Panc1 (cell line): ENCODE measurements at regions not wholly inside any gene's neighbourhood (a gene's known extent, or its start where the extent isn't known, plus 50 kb on each side); places are given as distances from the start of the nearest gene placed in this dataset.

Experiments
- ATAC-seq: fragments of 200-7000 bp; cut with Tn5 transposase; 2 replicates; pipeline ENCODE4 v1.9.1; 2020; ENCODE audit warnings: mild to moderate bottlenecking, moderate library complexity
- BruUV-seq: library from RNA; stranded (reverse); fragments of 400-500 nt; replicated peaks from 2 replicates; lab custom pipeline; 2021; lab: Mats Ljungman, UMichigan
- CTCF ChIA-PET: fragments of 300-600 bp; sonication (Branson Sonifier 250); formaldehyde crosslinking; loops from one replicate; lab custom pipeline; 2022; ENCODE audit warnings: antibody characterized with exemption; lab: Charles Lee
- POLR2A ChIA-PET: fragments of 300-600 bp; sonication (Branson Sonifier 250); formaldehyde crosslinking; loops from one replicate; lab custom pipeline; 2022; ENCODE audit warnings: antibody characterized with exemption; lab: Charles Lee
- DNase-seq: peaks from one replicate; pipeline ENCODE4 v3.0.0-alpha.2; 2010; ENCODE audit warnings: low read depth, low spot score
- H3K27ac ChIP-seq: 2 replicates; pipeline ENCODE4 v1.5.1; 2011; ENCODE audit warnings: mild to moderate bottlenecking, low read length, inconsistent platforms
- H3K27me3 ChIP-seq: fragments of 200-500 bp; sonication (Bioruptor generic); 2 replicates; pipeline ENCODE4 v1.6.0; 2014; ENCODE audit warnings: low read length, inconsistent platforms; ENCODE audit not compliant: control insufficient read depth, insufficient read depth
- H3K36me3 ChIP-seq: fragments of 200-500 bp; sonication (Bioruptor generic); 2 replicates; pipeline ENCODE4 v1.5.1; 2014; ENCODE audit warnings: inconsistent platforms, mild to moderate bottlenecking, low read length, moderate library complexity; ENCODE audit not compliant: control insufficient read depth, insufficient read depth
- H3K4me1 ChIP-seq: 2 replicates; pipeline ENCODE4 v1.5.1; 2011; ENCODE audit warnings: inconsistent platforms, mild to moderate bottlenecking, low read length, moderate library complexity; ENCODE audit not compliant: control insufficient read depth, insufficient read depth
- H3K4me3 ChIP-seq, 2 experiments: 2 replicates each; pipeline ENCODE4 v1.5.1; 2011 to 2012; ENCODE audit warnings: low read depth in 2 of 2, low read length in 2 of 2, mild to moderate bottlenecking in 2 of 2, inconsistent platforms in 1 of 2, moderate library complexity in 1 of 2
- H3K9me3 ChIP-seq: fragments of 200-500 bp; sonication (Bioruptor generic); 2 replicates; pipeline ENCODE4 v1.5.1; 2014; ENCODE audit warnings: low read depth, mild to moderate bottlenecking, inconsistent platforms, low read length, moderate library complexity; ENCODE audit not compliant: control insufficient read depth, insufficient read depth
- CTCF ChIP-seq: fragments of 450-650 bp; IDR thresholded peaks from 2 replicates; pipeline ENCODE4 v1.5.1; 2017; ENCODE audit warnings: mild to moderate bottlenecking
- POLR2AphosphoS5 ChIP-seq: IDR thresholded peaks from 2 replicates; pipeline ENCODE4 v1.6.1; 2012; ENCODE audit warnings: mild to moderate bottlenecking, low read depth, low read length, moderate library complexity
- REST ChIP-seq, 2 experiments: IDR thresholded peaks; 2 replicates each; pipeline ENCODE4 v1.6.1; 2011 to 2012; ENCODE audit warnings: low read depth in 2 of 2, control low read depth in 1 of 2, low read length in 1 of 2, mild to moderate bottlenecking in 1 of 2, moderate library complexity in 1 of 2; ENCODE audit not compliant: insufficient read depth in 1 of 2
- SIN3A ChIP-seq: IDR thresholded peaks from 2 replicates; pipeline ENCODE4 v1.6.1; 2012; ENCODE audit warnings: low read depth, mild to moderate bottlenecking, low read length, moderate library complexity, borderline replicate concordance; ENCODE audit not compliant: insufficient read depth
- TCF7L2 ChIP-seq: IDR thresholded peaks from 2 replicates; pipeline ENCODE4 v1.6.1; 2011; ENCODE audit warnings: mild to moderate bottlenecking, low read depth, low read length, inconsistent platforms
- in situ Hi-C: cut with HindIII; loops from 2 replicates; pipeline ENCODE4 v1.10.0; 2016; ENCODE audit warnings: low sequenced_read_pairs, low pct_unique_long_range_greater_than_20kb
- intact Hi-C: fragments of 100-400 bp; cut with micrococcal nuclease; formaldehyde crosslinking; loops from one replicate; pipeline ENCODE4 v1.10.0; 2022; ENCODE audit not compliant: unreplicated experiment

- Histone ChIP-seq H3K27ac (no peak overlapping the region), H3K27me3 (no peaks in the 10 kb centered on the region), H3K9me3 (no peaks in the 10 kb centered on the region), H3K36me3 (no peaks in the 10 kb centered on the region), H3K4me3 (no peak overlapping the region), H3K4me1 (no peaks in the 10 kb centered on the region)
- in situ Hi-C loops: no loop called here
- TF ChIP-seq CTCF (no peak), SIN3A (no peak), TCF7L2 (no peak), POLR2AphosphoS5 (no peak), REST (IDR thresholded peaks at IDR 0.05; ENCODE audit: insufficient read depth in 1 of 2, low read depth in 2 of 2, low read length in 1 of 2) (no peak)
- ChIA-PET POLR2A (no interaction called here), CTCF (no interaction called here)
- no peak for DNase-seq
- ATAC-seq: no peak
- BruUV-seq: no TSS peak
- intact Hi-C loops: no loop called here
These were observed 942.7 kb upstream of the MDGA2 start for GRCh38 chr14:48618057-48618456.

GRCh38 chr14:48616931-48617330 is 941.5 kb upstream of the MDGA2 start:
- BruUV-seq: no TSS peak
- Histone ChIP-seq H3K27ac (no peak overlapping the region), H3K27me3 (no peaks in the 10 kb centered on the region), H3K4me3 (no peak overlapping the region), H3K9me3 (no peaks in the 10 kb centered on the region), H3K4me1 (no peaks in the 10 kb centered on the region), H3K36me3 (no peaks in the 10 kb centered on the region)
- CTCF ChIA-PET: no interaction called here
- POLR2A ChIA-PET: no interaction called here
- in situ Hi-C loops (no loop called here), intact Hi-C loops (no loop called here)
- ATAC-seq: no peak
- no peak for TF ChIP-seq TCF7L2
- no peak for TF ChIP-seq POLR2AphosphoS5
- no peak for TF ChIP-seq REST (IDR thresholded peaks at IDR 0.05; ENCODE audit: insufficient read depth in 1 of 2, low read depth in 2 of 2, low read length in 1 of 2)
- TF ChIP-seq SIN3A: no peak
- TF ChIP-seq CTCF: no peak
- no peak for DNase-seq
